Stimulated activated CD8-positive, alpha-beta memory T cell treated with anti-CD3 and anti-CD28 coated beads, Interleukin-15, amount 100 ng/mL, for 48 hours (primary cell): ENCODE measurements at regions not wholly inside any gene's neighbourhood (a gene's known extent, or its start where the extent isn't known, plus 50 kb on each side); places are given as distances from the start of the nearest gene placed in this dataset.

Source experiments
- DNase-seq, 2 donors: peaks; one replicate each; pipeline ENCODE4 v3.0.0-alpha.2; 2020; ENCODE audit warnings: low read depth in 2 of 2

GRCh38 chr1:87682565-87682964, 353.9 kb downstream of the LMO4 start:
- DNase-seq = no peak

DNA sequence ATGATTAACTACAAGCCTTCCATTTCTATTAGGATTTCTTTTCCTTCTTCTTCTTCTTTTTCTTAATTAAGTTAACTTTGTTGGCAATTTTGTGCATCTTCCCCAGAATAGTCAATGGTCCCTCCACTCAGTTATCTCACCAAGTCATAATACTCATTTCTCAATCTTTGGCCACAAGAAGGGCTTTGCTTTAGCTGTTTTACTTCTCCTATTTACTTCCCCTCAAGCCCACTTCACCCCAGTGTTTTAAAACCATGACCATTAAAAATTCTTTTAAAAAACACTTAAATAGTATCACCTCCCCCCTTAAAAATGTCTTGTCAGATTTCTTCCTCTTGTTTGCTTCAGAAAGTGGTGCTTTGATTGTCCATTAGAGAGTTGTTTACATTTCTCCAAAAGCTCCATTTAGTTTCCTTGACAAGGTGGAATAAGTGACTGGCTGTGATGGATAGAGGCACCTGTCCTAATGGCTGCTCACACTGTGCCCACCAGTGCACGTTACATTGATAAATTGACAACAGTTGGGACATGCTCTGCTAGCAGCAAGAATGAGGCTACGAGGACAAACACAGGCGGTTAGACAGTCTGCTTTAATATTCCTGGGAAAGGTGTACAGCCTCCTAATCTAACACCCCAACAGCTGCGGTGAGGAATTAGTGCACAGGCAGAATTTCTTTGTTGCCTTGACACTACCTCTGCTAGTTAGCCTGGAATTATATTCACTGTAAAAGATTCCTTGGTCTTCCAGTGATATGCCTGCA, 354.7 kb downstream of the LMO4 start:
- no peak for DNase-seq

DNA sequence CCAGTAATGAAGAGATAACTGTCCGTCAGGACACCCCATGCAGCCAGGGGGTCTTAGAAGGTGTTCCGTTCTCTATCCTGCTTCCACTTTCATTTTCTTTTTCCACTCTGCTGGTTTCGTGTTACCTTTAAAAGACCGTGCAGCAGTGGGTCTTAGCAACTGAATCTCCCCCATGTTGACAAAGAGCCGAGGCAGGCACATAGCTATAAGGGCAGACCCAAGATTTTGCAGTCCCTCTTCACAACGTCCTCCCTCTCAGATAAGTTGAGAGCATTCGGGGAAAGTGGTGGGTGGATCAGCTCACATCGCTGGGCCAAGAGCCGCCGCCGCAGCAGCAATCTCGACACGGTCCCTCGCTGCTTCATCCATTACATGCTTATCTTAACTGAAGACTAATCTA, 355.5 kb downstream of the LMO4 start:
- no peak for DNase-seq

GRCh38 chr1:87684713-87685205, 356.1 kb downstream of the LMO4 start:
- no peak for DNase-seq

- no peak for DNase-seq
Observed at GRCh38 chr1:87685311-87686135, 356.8 kb downstream of the LMO4 start.

DNA sequence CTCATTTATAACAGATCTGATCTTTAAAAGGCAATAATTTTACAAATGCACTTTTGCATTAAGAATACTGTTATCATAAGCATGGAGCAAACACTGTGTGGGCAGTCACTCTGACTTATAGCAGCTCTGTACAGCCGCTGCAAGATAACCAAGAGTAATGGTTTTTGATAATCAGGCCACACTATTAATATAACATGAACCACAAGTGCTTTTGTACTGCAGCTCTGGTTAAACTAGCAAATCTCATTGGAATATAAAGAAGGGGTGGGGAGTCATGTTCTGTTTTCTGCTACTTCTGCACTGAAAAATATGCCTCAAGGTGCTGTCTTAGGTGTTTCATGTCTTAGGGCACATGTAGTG, 357.4 kb downstream of the LMO4 start:
- no peak for DNase-seq

- DNase-seq = no peak
Observed at GRCh38 chr1:87686671-87687070, 358.0 kb downstream of the LMO4 start.

GRCh38 chr1:87688136-87688535, 359.5 kb downstream of the LMO4 start:
- no peak for DNase-seq

DNA sequence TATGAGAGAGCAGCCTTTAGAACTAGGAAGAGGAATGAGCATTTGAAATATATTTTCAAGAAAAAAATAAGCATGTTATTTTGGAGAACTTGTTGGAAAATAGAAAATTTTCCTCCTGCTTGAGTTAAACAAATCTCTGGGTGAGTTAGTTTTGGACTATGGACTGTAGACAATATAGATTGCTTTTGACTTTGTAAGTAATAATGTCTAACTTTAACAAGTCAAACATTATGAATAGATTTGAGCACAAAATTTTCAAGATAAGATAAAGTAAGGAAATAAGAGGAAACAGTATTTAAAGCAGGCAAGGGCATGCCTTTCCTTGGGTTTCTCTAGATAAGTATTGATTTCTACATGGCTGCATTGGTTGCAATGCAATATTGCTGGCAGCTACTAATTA, 360.8 kb downstream of the LMO4 start:
- DNase-seq = no peak

DNA sequence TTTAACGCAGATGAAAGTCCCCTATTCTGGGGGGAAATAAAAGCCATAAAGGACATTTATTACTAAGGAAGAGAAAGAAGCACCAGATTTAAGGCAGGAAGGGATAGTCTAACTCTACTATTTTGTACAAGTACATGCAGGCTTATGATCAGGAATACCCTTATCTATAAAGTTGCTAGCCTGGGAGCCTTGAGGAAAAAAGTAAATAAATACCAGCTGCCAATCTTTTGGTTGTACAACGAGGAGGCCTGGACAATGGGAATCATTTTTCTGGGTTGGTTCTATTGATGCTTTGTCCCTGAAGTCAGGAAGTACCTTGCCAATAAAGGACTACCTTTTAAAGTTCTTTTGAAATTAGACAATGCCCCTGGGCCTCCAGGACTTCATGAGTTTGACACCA, 367.8 kb downstream of the LMO4 start:
- no peak for DNase-seq

DNA sequence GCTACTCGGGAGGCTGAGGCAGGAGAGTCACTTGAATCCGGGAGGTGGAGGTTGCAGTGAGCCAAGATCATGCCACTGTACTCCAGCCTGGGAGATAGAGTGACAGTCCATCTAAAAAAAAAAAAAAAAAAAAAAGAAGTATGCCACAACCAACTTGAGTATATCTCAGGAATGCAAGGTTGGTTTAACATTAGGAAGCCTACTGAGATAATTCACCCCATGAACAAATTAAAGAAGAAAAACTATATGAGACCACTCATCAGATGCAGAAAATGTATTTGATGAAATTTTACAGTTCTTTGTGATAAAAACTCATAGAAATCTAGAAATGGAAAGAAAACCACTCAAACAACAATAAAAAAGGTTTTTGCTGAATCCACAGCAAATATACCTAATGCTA, 373.8 kb downstream of the LMO4 start:
- DNase-seq = no peak

DNA sequence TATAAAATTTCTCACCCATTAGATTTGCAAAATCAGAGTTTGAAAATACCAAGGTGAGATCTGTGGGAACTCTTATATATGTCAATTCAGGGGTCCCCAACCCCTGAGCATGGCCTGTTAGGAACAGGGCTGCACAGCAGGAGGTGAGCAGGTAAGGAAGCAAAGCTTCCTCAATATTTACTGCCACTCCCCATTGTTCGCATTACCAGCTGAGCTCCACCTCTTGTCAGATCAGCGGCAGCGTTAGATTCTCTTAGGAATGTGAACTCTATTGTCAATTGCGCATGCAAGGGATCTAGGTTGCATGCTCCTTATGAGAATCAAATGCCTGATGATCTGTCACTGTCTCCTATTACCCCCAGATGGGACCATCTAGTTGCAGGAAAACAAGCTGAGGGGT, 376.6 kb downstream of the LMO4 start:
- DNase-seq = no peak

DNA sequence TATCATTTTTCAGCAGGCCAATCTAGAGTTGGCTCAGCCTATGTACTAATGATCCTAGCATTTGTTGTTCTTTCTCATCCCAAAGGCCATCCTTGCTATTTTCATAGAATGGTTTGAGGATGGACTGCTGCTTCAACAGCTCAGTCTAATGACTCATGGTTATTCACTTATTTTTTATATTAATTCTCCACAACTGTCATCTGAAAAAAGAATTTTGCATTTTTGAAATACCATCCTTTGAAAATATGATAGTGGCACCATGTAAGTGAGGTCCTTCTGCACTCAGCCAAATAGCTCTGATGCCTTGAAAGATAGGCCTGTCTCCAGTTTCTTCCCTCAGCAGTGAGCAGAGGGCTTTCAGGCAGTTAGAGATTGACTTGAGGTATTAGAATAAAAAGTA, 377.5 kb downstream of the LMO4 start:
- DNase-seq = no peak

DNA sequence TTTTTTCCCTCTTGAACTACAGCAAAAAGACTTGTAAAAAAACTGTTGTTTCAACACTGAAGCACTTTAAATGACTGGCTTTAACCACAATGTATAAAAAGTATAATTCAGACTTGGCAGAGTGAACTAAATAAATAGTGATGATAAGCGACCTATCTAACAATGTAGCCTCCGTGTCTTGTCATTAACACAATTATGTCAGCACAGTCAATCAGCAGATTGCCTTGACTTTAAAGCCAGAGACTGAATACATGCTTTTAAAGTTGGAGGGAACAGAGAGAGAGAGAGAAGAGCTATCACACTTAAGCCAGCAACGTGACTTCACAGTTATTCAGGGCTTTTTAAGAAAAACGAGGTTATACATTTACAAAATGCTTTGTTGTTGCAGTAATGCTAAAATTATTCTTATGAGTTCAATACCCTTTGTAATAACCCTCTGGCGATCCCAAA, 378.1 kb downstream of the LMO4 start:
- no peak for DNase-seq

GRCh38 chr1:87707411-87707810, 378.7 kb downstream of the LMO4 start:
- no peak for DNase-seq

DNA sequence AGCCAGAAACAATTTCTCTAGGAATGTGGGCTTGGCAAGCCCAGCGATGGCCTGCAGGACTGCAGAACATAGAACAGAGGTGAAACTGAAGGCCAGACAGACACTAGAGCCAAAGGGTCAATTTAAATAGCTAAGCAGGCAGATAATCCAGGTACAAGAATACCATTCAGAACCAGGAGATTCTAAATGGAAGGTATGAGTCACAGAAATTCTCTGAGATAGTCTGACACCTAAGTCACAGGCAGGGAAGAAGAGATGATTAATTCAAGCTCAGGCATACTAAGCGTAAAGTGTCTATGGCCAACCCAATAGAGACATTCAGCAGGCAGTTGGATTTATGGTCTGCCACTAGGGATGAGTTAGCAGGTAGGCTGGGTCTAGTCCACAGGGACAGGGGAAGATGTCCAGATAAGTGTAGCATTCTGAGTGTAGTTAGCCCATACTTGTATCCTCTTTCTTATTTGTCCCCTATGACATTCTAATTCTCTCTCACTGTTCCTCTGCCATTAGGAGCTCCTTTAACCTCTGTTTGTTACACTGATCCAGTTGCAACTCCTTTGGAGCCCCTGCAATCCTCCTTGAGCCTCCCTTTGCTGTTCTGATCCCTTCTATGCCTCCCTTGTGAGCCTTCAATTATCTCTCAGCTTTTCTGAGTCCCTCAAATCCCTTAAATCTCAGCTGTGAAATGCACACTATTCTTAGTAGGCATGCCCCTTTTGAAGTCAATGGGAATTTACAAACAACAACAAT, 383.8 kb downstream of the LMO4 start:
- DNase-seq = no peak

GRCh38 chr1:87714278-87714677, 385.6 kb downstream of the LMO4 start:
- DNase-seq = no peak

DNA sequence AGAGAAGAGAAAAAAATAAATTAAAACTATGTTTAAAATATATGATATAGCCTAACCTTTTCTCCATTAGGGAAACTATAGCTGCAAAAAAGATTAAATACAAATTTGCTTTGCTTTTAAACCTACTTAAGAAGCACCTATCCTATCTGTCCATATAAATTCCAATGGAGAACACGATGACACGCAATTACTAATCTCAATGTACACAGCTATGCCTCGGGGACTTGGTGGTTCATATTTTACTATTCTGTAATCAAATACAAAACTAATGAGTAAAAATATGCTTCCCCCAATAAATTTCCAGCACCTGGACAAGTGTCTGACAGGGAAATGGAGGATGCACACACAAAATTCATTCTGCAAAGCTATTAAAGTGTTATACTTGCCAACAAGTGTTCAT, 386.4 kb downstream of the LMO4 start:
- DNase-seq = no peak

DNA sequence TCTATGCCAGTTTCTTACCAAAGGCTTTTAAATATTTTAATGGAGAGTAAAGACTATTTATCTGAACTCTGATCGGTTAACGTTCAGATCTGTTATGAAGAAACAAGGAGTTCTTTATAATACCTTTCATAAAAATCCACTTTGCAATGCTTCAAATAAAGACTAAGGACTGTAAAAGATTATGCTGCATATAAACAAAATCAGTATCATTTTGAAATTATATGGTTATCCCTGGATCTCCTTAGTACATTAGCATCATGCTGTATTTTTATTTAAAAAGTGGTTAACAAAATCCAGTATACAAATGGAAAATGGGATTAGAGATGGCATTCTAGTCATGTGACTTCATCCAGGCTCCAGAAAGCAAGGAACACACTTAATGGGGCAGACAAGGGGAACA, 386.8 kb downstream of the LMO4 start:
- DNase-seq = no peak

DNA sequence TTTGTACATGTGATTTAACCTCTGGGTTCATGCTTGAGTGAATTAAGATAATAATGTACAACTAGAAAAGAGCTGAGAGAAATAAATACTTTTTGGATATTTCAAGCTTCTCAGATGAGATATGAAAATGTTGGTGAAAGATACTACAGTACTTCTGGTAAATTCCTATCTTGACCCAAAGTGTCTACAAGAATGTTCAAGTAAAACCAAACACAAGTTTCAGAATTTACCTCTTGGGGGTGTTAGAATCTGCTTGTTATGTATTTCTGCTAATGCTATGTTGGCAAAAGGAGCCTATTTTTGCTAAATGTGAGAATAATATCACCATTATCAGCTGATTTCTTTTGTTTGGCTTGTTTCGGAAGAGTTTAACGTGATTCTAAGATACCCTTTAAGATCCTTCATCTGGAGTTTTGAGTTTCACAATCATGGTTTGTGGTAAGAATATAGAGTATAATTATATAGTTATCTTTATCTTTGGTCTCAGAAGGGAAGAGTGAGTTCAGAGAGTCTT, 388.5 kb downstream of the LMO4 start:
- DNase-seq = no peak

GRCh38 chr1:87718241-87718950, 389.7 kb downstream of the LMO4 start:
- no peak for DNase-seq

- DNase-seq = no peak
Observed at GRCh38 chr1:87719658-87720057, 391.0 kb downstream of the LMO4 start.
